ENCODE measurements at regions not wholly inside any gene's neighbourhood (a gene's known extent, or its start where the extent isn't known, plus 50 kb on each side); places are given as distances from the start of the nearest gene placed in this dataset.

- no peak overlapping the region for H3K27ac Mint-ChIP-seq
Observed at GRCh38 chr15:25056484-25057425, 102.0 kb downstream of the SNRPN start.

GRCh38 chr15:25057574-25057973, 102.8 kb downstream of the SNRPN start:
- no peak overlapping the region for H3K27ac ChIP-seq (ENCODE audit: insufficient read depth, low read length, poor library complexity, severe bottlenecking)
- ATAC-seq (ENCODE audit: low read depth in 2 of 2) (no peak), DNase-seq (no peak)
- H3K27me3 Mint-ChIP-seq: no peaks in the 10 kb centered on the region
- H3K4me1 ChIP-seq (ENCODE audit: control insufficient read depth, insufficient read depth, low read length, poor library complexity, severe bottlenecking): no peaks in the 10 kb centered on the region
- no peaks in the 10 kb centered on the region for H3K4me1 Mint-ChIP-seq
- H3K9me3 ChIP-seq (ENCODE audit: control insufficient read depth in 2 of 2, low read length in 2 of 2): peaks cover 89 to 100% of the 10 kb centered on the region in 2 experiments
- H3K27me3 ChIP-seq (ENCODE audit: control insufficient read depth, insufficient read depth, low read length): no peaks in the 10 kb centered on the region
- no peak overlapping the region for H3K4me3 Mint-ChIP-seq
- peaks cover 40% of the 10 kb centered on the region for H3K36me3 ChIP-seq (ENCODE audit: control insufficient read depth, insufficient read depth, low read length)
- H3K4me3 ChIP-seq (ENCODE audit: low read depth, low read length): no peak overlapping the region
- peaks cover 0 to 98% (median 49%) of the 10 kb centered on the region in 7 donors for H3K9me3 Mint-ChIP-seq
- peaks cover 70% of the 10 kb centered on the region for H3K36me3 Mint-ChIP-seq
- no peak overlapping the region for H3K27ac Mint-ChIP-seq

More at GRCh38 chr15:25056484-25057425, 102.0 kb downstream of the SNRPN start:
- peaks cover 72% of the 10 kb centered on the region for H3K36me3 Mint-ChIP-seq
- ATAC-seq (ENCODE audit: low read depth in 2 of 2): no peak
- H3K4me1 Mint-ChIP-seq: no peaks in the 10 kb centered on the region
- no peak for DNase-seq
- peak overlapping the region in 2 of 4 donors; percentile 8 to 53 for H3K4me3 Mint-ChIP-seq
- peaks cover 0 to 98% (median 51%) of the 10 kb centered on the region in 7 donors for H3K9me3 Mint-ChIP-seq
- Histone ChIP-seq H3K36me3 (ENCODE audit: control insufficient read depth, insufficient read depth, low read length) (peaks cover 35% of the 10 kb centered on the region), H3K9me3 (ENCODE audit: control insufficient read depth in 2 of 2, low read length in 2 of 2) (peaks cover 86 to 100% of the 10 kb centered on the region in 2 experiments), H3K27ac (ENCODE audit: insufficient read depth, low read length, poor library complexity, severe bottlenecking) (no peak overlapping the region), H3K27me3 (ENCODE audit: control insufficient read depth, insufficient read depth, low read length) (no peaks in the 10 kb centered on the region), H3K4me3 (ENCODE audit: low read depth, low read length) (no peak overlapping the region), H3K4me1 (ENCODE audit: control insufficient read depth, insufficient read depth, low read length, poor library complexity, severe bottlenecking) (no peaks in the 10 kb centered on the region)
- H3K27me3 Mint-ChIP-seq: no peaks in the 10 kb centered on the region

- Mint-ChIP-seq H3K4me3 (peak overlapping the region in 1 of 4 donors; percentile 26), H3K9me3 (peaks cover 0 to 98% (median 48%) of the 10 kb centered on the region in 7 donors), H3K27me3 (no peaks in the 10 kb centered on the region), H3K4me1 (no peaks in the 10 kb centered on the region), H3K36me3 (peaks cover 72% of the 10 kb centered on the region), H3K27ac (no peak overlapping the region)
- no peaks in the 10 kb centered on the region for H3K4me1 ChIP-seq (ENCODE audit: control insufficient read depth, insufficient read depth, low read length, poor library complexity, severe bottlenecking)
- H3K27me3 ChIP-seq (ENCODE audit: control insufficient read depth, insufficient read depth, low read length): no peaks in the 10 kb centered on the region
- no peak overlapping the region for H3K27ac ChIP-seq (ENCODE audit: insufficient read depth, low read length, poor library complexity, severe bottlenecking)
- no peak for ATAC-seq (ENCODE audit: low read depth in 2 of 2)
- DNase-seq: no peak
- peaks cover 47% of the 10 kb centered on the region for H3K36me3 ChIP-seq (ENCODE audit: control insufficient read depth, insufficient read depth, low read length)
- H3K4me3 ChIP-seq (ENCODE audit: low read depth, low read length): no peak overlapping the region
- H3K9me3 ChIP-seq (ENCODE audit: control insufficient read depth in 2 of 2, low read length in 2 of 2): peaks cover 89 to 100% of the 10 kb centered on the region in 2 experiments
Observed at GRCh38 chr15:25058080-25058785, 103.4 kb downstream of the SNRPN start.

DNA sequence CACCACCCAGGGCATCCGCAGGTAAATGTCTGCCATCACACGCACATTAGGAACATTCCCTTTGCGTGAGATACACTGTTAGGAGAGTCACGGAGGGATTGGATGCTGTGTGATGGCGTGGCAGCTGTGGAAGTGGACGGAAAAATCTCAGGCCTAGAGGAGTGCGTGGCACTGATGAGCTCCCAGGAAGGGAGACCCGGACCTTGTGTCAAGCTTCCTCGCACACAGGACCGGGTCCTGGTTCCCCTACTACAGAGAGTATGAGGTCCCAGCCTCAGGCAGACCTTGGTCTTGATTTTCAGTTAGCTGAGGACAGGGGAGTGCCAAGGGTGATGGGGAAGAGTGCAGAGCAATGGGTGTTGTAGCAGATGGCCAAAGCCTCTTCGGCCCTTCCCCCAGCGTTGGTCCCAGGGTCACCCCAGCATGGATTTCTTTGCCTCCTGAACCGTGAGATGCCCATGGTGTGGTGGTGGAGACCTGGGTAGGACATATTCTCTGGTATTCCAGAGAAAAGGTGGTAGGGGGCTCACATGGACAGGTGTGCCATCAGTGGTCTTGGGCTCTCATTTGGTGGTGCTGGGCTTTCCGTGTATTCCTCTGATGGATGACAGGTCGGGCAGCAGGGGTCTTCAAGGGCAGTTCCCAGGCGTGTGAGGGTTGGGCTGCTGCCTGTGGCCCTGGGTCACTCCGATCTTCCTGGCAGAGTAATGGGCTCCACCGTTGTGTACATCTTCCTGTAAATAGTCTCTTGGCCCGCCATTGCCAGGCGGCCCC, 105.1 kb downstream of the SNRPN start:
- Mint-ChIP-seq H3K4me3 (no peak overlapping the region), H3K9me3 (peaks cover 0 to 98% (median 51%) of the 10 kb centered on the region in 7 donors), H3K4me1 (no peaks in the 10 kb centered on the region), H3K27ac (no peak overlapping the region), H3K27me3 (no peaks in the 10 kb centered on the region), H3K36me3 (peaks cover 80% of the 10 kb centered on the region)
- Histone ChIP-seq H3K4me1 (ENCODE audit: control insufficient read depth, insufficient read depth, low read length, poor library complexity, severe bottlenecking) (no peaks in the 10 kb centered on the region), H3K36me3 (ENCODE audit: control insufficient read depth, insufficient read depth, low read length) (peaks cover 58% of the 10 kb centered on the region), H3K4me3 (ENCODE audit: low read depth, low read length) (no peak overlapping the region), H3K9me3 (ENCODE audit: control insufficient read depth in 2 of 2, low read length in 2 of 2) (peaks cover 90 to 100% of the 10 kb centered on the region in 2 experiments), H3K27me3 (ENCODE audit: control insufficient read depth, insufficient read depth, low read length) (no peaks in the 10 kb centered on the region), H3K27ac (ENCODE audit: insufficient read depth, low read length, poor library complexity, severe bottlenecking) (no peak overlapping the region)
- ATAC-seq (ENCODE audit: low read depth in 2 of 2) (no peak), DNase-seq (no peak)

- no peak overlapping the region for H3K27ac ChIP-seq (ENCODE audit: insufficient read depth, low read length, poor library complexity, severe bottlenecking)
- Mint-ChIP-seq H3K36me3 (peaks cover 77% of the 10 kb centered on the region), H3K9me3 (peaks cover 0 to 98% (median 50%) of the 10 kb centered on the region in 7 donors), H3K4me3 (no peak overlapping the region), H3K27me3 (no peaks in the 10 kb centered on the region), H3K27ac (peak overlapping the region in 1 of 3 donors; percentile 49), H3K4me1 (no peaks in the 10 kb centered on the region)
- no peak overlapping the region for H3K4me3 ChIP-seq (ENCODE audit: low read depth, low read length)
- DNase-seq: no peak
- no peaks in the 10 kb centered on the region for H3K27me3 ChIP-seq (ENCODE audit: control insufficient read depth, insufficient read depth, low read length)
- no peaks in the 10 kb centered on the region for H3K4me1 ChIP-seq (ENCODE audit: control insufficient read depth, insufficient read depth, low read length, poor library complexity, severe bottlenecking)
- peaks cover 91 to 100% of the 10 kb centered on the region in 2 experiments for H3K9me3 ChIP-seq (ENCODE audit: control insufficient read depth in 2 of 2, low read length in 2 of 2)
- peaks cover 63% of the 10 kb centered on the region for H3K36me3 ChIP-seq (ENCODE audit: control insufficient read depth, insufficient read depth, low read length)
- ATAC-seq (ENCODE audit: low read depth in 2 of 2): no peak
Observed at GRCh38 chr15:25060472-25060803, 105.7 kb downstream of the SNRPN start.

DNA sequence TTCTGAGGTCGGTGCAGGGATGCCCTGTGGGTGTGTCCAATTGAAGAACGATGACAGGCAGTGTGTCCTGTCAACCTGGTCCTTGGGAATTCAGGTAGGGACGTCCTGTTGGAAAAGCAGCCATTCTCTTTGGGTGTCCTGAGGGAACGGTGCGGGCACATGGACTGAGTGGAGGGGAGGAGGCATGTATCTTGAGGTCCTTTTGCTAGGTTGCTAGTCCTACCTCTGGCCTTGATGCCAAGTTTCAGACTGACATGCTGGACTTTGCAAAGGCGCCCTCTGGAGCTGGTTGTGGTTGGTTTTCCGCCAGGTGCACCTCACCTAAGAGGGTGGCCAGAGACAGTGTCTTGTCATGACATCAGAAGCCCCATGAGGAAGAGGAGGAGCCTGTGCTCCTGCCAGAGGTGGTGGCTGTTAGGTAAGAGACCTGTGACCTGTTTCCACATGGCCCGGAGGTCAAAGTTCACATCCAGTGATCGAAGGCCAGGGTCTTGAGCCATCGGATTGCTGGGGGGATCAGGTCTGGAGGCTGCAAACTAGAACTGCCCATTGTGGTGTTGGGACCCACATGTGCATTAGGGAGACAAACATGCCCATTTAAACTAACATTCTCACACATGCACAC, 106.3 kb downstream of the SNRPN start:
- H3K27me3 Mint-ChIP-seq: no peaks in the 10 kb centered on the region
- H3K4me1 ChIP-seq (ENCODE audit: control insufficient read depth, insufficient read depth, low read length, poor library complexity, severe bottlenecking): no peaks in the 10 kb centered on the region
- DNase-seq: no peak
- no peak overlapping the region for H3K4me3 Mint-ChIP-seq
- peaks cover 89 to 100% of the 10 kb centered on the region in 2 experiments for H3K9me3 ChIP-seq (ENCODE audit: control insufficient read depth in 2 of 2, low read length in 2 of 2)
- no peak overlapping the region for H3K27ac ChIP-seq (ENCODE audit: insufficient read depth, low read length, poor library complexity, severe bottlenecking)
- H3K4me1 Mint-ChIP-seq: no peaks in the 10 kb centered on the region
- H3K27me3 ChIP-seq (ENCODE audit: control insufficient read depth, insufficient read depth, low read length): no peaks in the 10 kb centered on the region
- peaks cover 73% of the 10 kb centered on the region for H3K36me3 Mint-ChIP-seq
- peak overlapping the region in 1 of 3 donors; percentile 49 for H3K27ac Mint-ChIP-seq
- peaks cover 68% of the 10 kb centered on the region for H3K36me3 ChIP-seq (ENCODE audit: control insufficient read depth, insufficient read depth, low read length)
- ATAC-seq (ENCODE audit: low read depth in 2 of 2): no peak
- H3K4me3 ChIP-seq (ENCODE audit: low read depth, low read length): no peak overlapping the region
- H3K9me3 Mint-ChIP-seq: peaks cover 0 to 98% (median 46%) of the 10 kb centered on the region in 7 donors
